PC-9 (cell line): ENCODE measurements at regions not wholly inside any gene's neighbourhood (a gene's known extent, or its start where the extent isn't known, plus 50 kb on each side); places are given as distances from the start of the nearest gene placed in this dataset.

Source experiments
- CTCF ChIP-seq: fragments of 200-600 bp; sonication (generic); conservative IDR thresholded peaks from 2 replicates; pipeline ENCODE4 v1.6.1; 2017; ENCODE audit warnings: mixed run types, antibody characterized with exemption, mild to moderate bottlenecking, moderate library complexity
- EZH2 ChIP-seq: fragments of 200-600 bp; sonication (generic); IDR thresholded peaks from 2 replicates; pipeline ENCODE4 v1.8.0; 2017; ENCODE audit warnings: antibody characterized with exemption, low read depth

GRCh38 chr4:180637616-180638015 lies 1605.6 kb upstream of the TENM3 start:
- TF ChIP-seq EZH2 (no peak), CTCF (no peak)
